ENCODE measurements at regions not wholly inside any gene's neighbourhood (a gene's known extent, or its start where the extent isn't known, plus 50 kb on each side); places are given as distances from the start of the nearest gene placed in this dataset.

GRCh38 chr6:19059102-19059501, 672.0 kb downstream of the RNF144B start:
- no peak for ATAC-seq
- H3K27ac Mint-ChIP-seq = no peak overlapping the region
- peaks cover 0 to 4% of the 10 kb centered on the region in 2 donors for H3K36me3 Mint-ChIP-seq

GRCh38 chr6:19067165-19067564, 680.0 kb downstream of the RNF144B start:
- peaks cover 0 to 14% of the 10 kb centered on the region in 2 donors for H3K36me3 Mint-ChIP-seq
- no peak for DNase-seq (ENCODE audit: low spot score in 2 of 2)
- no peak for ATAC-seq
- H3K27ac Mint-ChIP-seq = no peak overlapping the region
- peaks cover 20 to 46% of the 10 kb centered on the region in 2 donors for H3K9me3 Mint-ChIP-seq

More at GRCh38 chr6:19059102-19059501, 672.0 kb downstream of the RNF144B start:
- peaks cover 7 to 22% of the 10 kb centered on the region in 2 donors for H3K9me3 Mint-ChIP-seq
- DNase-seq (ENCODE audit: low spot score in 2 of 2) = no peak

GRCh38 chr6:19070520-19070919, 683.4 kb downstream of the RNF144B start:
- no peak for ATAC-seq
- no peak for DNase-seq (ENCODE audit: low spot score in 2 of 2)
- H3K9me3 Mint-ChIP-seq = peaks cover 34 to 45% of the 10 kb centered on the region in 2 donors
- no peak overlapping the region for H3K27ac Mint-ChIP-seq
- H3K36me3 Mint-ChIP-seq = peaks cover 0 to 14% of the 10 kb centered on the region in 2 donors

GRCh38 chr6:19083801-19084200, 696.7 kb downstream of the RNF144B start:
- Mint-ChIP-seq H3K9me3 (peaks cover 4 to 16% of the 10 kb centered on the region in 2 donors), H3K27ac (no peak overlapping the region), H3K36me3 (peaks cover 0 to 5% of the 10 kb centered on the region in 2 donors)
- no peak for DNase-seq (ENCODE audit: low spot score in 2 of 2)
- no peak for ATAC-seq

GRCh38 chr6:19086480-19086879, 699.3 kb downstream of the RNF144B start:
- DNase-seq (ENCODE audit: low spot score in 2 of 2) (no peak), ATAC-seq (no peak)
- Mint-ChIP-seq H3K9me3 (peaks cover 6 to 7% of the 10 kb centered on the region in 2 donors), H3K27ac (no peak overlapping the region), H3K36me3 (no peaks in the 10 kb centered on the region)

GRCh38 chr6:19087296-19087695, 700.1 kb downstream of the RNF144B start:
- DNase-seq (ENCODE audit: low spot score in 2 of 2) (no peak), ATAC-seq (no peak)
- H3K9me3 Mint-ChIP-seq = peaks cover 7% of the 10 kb centered on the region in 2 donors
- no peak overlapping the region for H3K27ac Mint-ChIP-seq
- H3K36me3 Mint-ChIP-seq = no peaks in the 10 kb centered on the region

- peaks cover 7 to 9% of the 10 kb centered on the region in 2 donors for H3K9me3 Mint-ChIP-seq
- no peak for DNase-seq (ENCODE audit: low spot score in 2 of 2)
- H3K27ac Mint-ChIP-seq = no peak overlapping the region
- ATAC-seq = no peak
- no peaks in the 10 kb centered on the region for H3K36me3 Mint-ChIP-seq
Observed at GRCh38 chr6:19087897-19088296, 700.7 kb downstream of the RNF144B start.

- peaks cover 0 to under 1% of the 10 kb centered on the region in 2 donors for H3K36me3 Mint-ChIP-seq
- H3K27ac Mint-ChIP-seq = no peak overlapping the region
- no peak for ATAC-seq
- H3K9me3 Mint-ChIP-seq = peaks cover 14 to 22% of the 10 kb centered on the region in 2 donors
- no peak for DNase-seq (ENCODE audit: low spot score in 2 of 2)
Observed at GRCh38 chr6:19100752-19101151, 713.6 kb downstream of the RNF144B start.

GRCh38 chr6:19102936-19103335, 715.8 kb downstream of the RNF144B start:
- ATAC-seq = no peak
- no peak for DNase-seq (ENCODE audit: low spot score in 2 of 2)
- no peak overlapping the region for H3K27ac Mint-ChIP-seq
- H3K9me3 Mint-ChIP-seq = peaks cover 18 to 30% of the 10 kb centered on the region in 2 donors
- peaks cover 0 to 5% of the 10 kb centered on the region in 2 donors for H3K36me3 Mint-ChIP-seq

- peaks cover 0 to 5% of the 10 kb centered on the region in 2 donors for H3K36me3 Mint-ChIP-seq
Observed at GRCh38 chr6:19107468-19107867, 720.3 kb downstream of the RNF144B start.

GRCh38 chr6:19121521-19121920, 715.6 kb upstream of the ID4 start:
- H3K36me3 Mint-ChIP-seq = no peaks in the 10 kb centered on the region
- no peak for DNase-seq (ENCODE audit: low spot score in 2 of 2)
- ATAC-seq = no peak
- H3K27ac Mint-ChIP-seq = no peak overlapping the region
- peaks cover 3 to 15% of the 10 kb centered on the region in 2 donors for H3K9me3 Mint-ChIP-seq

More at GRCh38 chr6:19107468-19107867, 720.3 kb downstream of the RNF144B start:
- peaks cover 34 to 39% of the 10 kb centered on the region in 2 donors for H3K9me3 Mint-ChIP-seq
- no peak for ATAC-seq
- no peak for DNase-seq (ENCODE audit: low spot score in 2 of 2)
- no peak overlapping the region for H3K27ac Mint-ChIP-seq

- ATAC-seq = no peak
- Mint-ChIP-seq H3K36me3 (no peaks in the 10 kb centered on the region), H3K9me3 (peaks cover 0 to 10% of the 10 kb centered on the region in 2 donors), H3K27ac (no peak overlapping the region)
- no peak for DNase-seq (ENCODE audit: low spot score in 2 of 2)
Observed at GRCh38 chr6:19127081-19127480, 710.1 kb upstream of the ID4 start.

- no peak overlapping the region for H3K27ac Mint-ChIP-seq
- DNase-seq (ENCODE audit: low spot score in 2 of 2) = no peak
- no peaks in the 10 kb centered on the region for H3K36me3 Mint-ChIP-seq
- ATAC-seq = no peak
- H3K9me3 Mint-ChIP-seq = peaks cover 3 to 10% of the 10 kb centered on the region in 2 donors
Observed at GRCh38 chr6:19128701-19129100, 708.5 kb upstream of the ID4 start.

- Mint-ChIP-seq H3K27ac (no peak overlapping the region), H3K36me3 (no peaks in the 10 kb centered on the region), H3K9me3 (peaks cover 17 to 24% of the 10 kb centered on the region in 2 donors)
- ATAC-seq (no peak), DNase-seq (ENCODE audit: low spot score in 2 of 2) (no peak)
Observed at GRCh38 chr6:19135706-19136105, 701.5 kb upstream of the ID4 start.

GRCh38 chr6:19137505-19137904, 699.7 kb upstream of the ID4 start:
- DNase-seq (ENCODE audit: low spot score in 2 of 2) (no peak), ATAC-seq (no peak)
- Mint-ChIP-seq H3K27ac (no peak overlapping the region), H3K9me3 (peaks cover 17 to 24% of the 10 kb centered on the region in 2 donors), H3K36me3 (no peaks in the 10 kb centered on the region)

GRCh38 chr6:19142275-19142674, 694.9 kb upstream of the ID4 start:
- peaks cover 22 to 25% of the 10 kb centered on the region in 2 donors for H3K9me3 Mint-ChIP-seq
- ATAC-seq (no peak), DNase-seq (ENCODE audit: low spot score in 2 of 2) (no peak)
- no peaks in the 10 kb centered on the region for H3K36me3 Mint-ChIP-seq
- H3K27ac Mint-ChIP-seq = no peak overlapping the region

GRCh38 chr6:19150307-19150706, 686.9 kb upstream of the ID4 start:
- no peak for DNase-seq (ENCODE audit: low spot score in 2 of 2)
- ATAC-seq = no peak
- H3K9me3 Mint-ChIP-seq = peaks cover 13 to 25% of the 10 kb centered on the region in 2 donors
- no peaks in the 10 kb centered on the region for H3K36me3 Mint-ChIP-seq
- H3K27ac Mint-ChIP-seq = no peak overlapping the region

GRCh38 chr6:19153270-19153980, 683.7 kb upstream of the ID4 start:
- no peaks in the 10 kb centered on the region for H3K36me3 Mint-ChIP-seq
- no peak for ATAC-seq

More at GRCh38 chr6:19153270-19153980, 683.7 kb upstream of the ID4 start:
- H3K27ac Mint-ChIP-seq = no peak overlapping the region
- peaks cover 10 to 17% of the 10 kb centered on the region in 2 donors for H3K9me3 Mint-ChIP-seq
- no peak for DNase-seq (ENCODE audit: low spot score in 2 of 2)

Measured in activated naive CD4-positive, alpha-beta T cell treated with anti-CD3 and anti-CD28 coated beads, Interleukin-2, amount 50 U/mL, for 72 hours (primary cell).